ENCODE measurements at regions not wholly inside any gene's neighbourhood (a gene's known extent, or its start where the extent isn't known, plus 50 kb on each side); places are given as distances from the start of the nearest gene placed in this dataset.

GRCh38 chr16:65989861-65990604 lies 376.5 kb upstream of the CDH5 start:
- no peaks in the 10 kb centered on the region for H3K27me3 ChIP-seq
- 60% methylated on average over 5 of the region's 5 CpGs for WGBS (ENCODE audit: low lambda C conversion rate, missing lambda C conversion rate)
- no peak overlapping the region for H2AFZ ChIP-seq
- H3K79me2 ChIP-seq = no peaks in the 10 kb centered on the region
- H3K4me2 ChIP-seq = no peak overlapping the region
- H3K27ac ChIP-seq = no peak overlapping the region
- DNase-seq (ENCODE audit: low spot score) = no peak
- no peak for TF ChIP-seq EZH2phosphoT487 (IDR thresholded peaks at IDR 0.05; ENCODE audit: low read depth, severe bottlenecking, unreplicated experiment)
- no peak for TF ChIP-seq EZH2 (IDR thresholded peaks at IDR 0.05; ENCODE audit: borderline replicate concordance)
- TF ChIP-seq CTCF (IDR thresholded peaks at IDR 0.05; ENCODE audit: poor library complexity) = no peak
- H3K4me1 ChIP-seq (ENCODE audit: insufficient read depth) = peaks cover 5% of the 10 kb centered on the region
- H3K4me3 ChIP-seq = no peak overlapping the region
- H3K36me3 ChIP-seq (replicated peaks; ENCODE audit: insufficient read depth, low read depth) = no peaks in the 10 kb centered on the region
- no peaks in the 10 kb centered on the region for H4K20me1 ChIP-seq (ENCODE audit: insufficient read depth, poor library complexity, severe bottlenecking)
- no peaks in the 10 kb centered on the region for H3K9me2 ChIP-seq (replicated peaks; ENCODE audit: insufficient read depth)
- no peaks in the 10 kb centered on the region for H3K9me3 ChIP-seq (ENCODE audit: low read depth)

- H3K27me3 ChIP-seq = no peaks in the 10 kb centered on the region
- no peaks in the 10 kb centered on the region for H3K79me2 ChIP-seq
- H3K36me3 ChIP-seq (replicated peaks; ENCODE audit: insufficient read depth, low read depth) = no peaks in the 10 kb centered on the region
- H3K27ac ChIP-seq = no peak overlapping the region
- H4K20me1 ChIP-seq (ENCODE audit: insufficient read depth, poor library complexity, severe bottlenecking) = no peaks in the 10 kb centered on the region
- H3K4me3 ChIP-seq = no peak overlapping the region
- no peaks in the 10 kb centered on the region for H3K9me3 ChIP-seq (ENCODE audit: low read depth)
- no peak overlapping the region for H2AFZ ChIP-seq
- WGBS (ENCODE audit: low lambda C conversion rate, missing lambda C conversion rate) = 74% methylated on average over 8 of the region's 8 CpGs
- H3K4me2 ChIP-seq = no peak overlapping the region
- H3K4me1 ChIP-seq (ENCODE audit: insufficient read depth) = peaks cover 5% of the 10 kb centered on the region
- no peaks in the 10 kb centered on the region for H3K9me2 ChIP-seq (replicated peaks; ENCODE audit: insufficient read depth)
- no peak for TF ChIP-seq CTCF (IDR thresholded peaks at IDR 0.05; ENCODE audit: poor library complexity)
- TF ChIP-seq EZH2phosphoT487 (IDR thresholded peaks at IDR 0.05; ENCODE audit: low read depth, severe bottlenecking, unreplicated experiment) = no peak
- TF ChIP-seq EZH2 (IDR thresholded peaks at IDR 0.05; ENCODE audit: borderline replicate concordance) = no peak
- DNase-seq (ENCODE audit: low spot score) = no peak
Measured at GRCh38 chr16:65988024-65988595, 378.4 kb upstream of the CDH5 start.

GRCh38 chr16:65984296-65984695 lies 382.2 kb upstream of the CDH5 start:
- no peak overlapping the region for H2AFZ ChIP-seq

More at GRCh38 chr16:65984296-65984695, 382.2 kb upstream of the CDH5 start:
- Histone ChIP-seq H3K4me1 (ENCODE audit: insufficient read depth) (no peaks in the 10 kb centered on the region), H3K4me2 (no peak overlapping the region), H3K79me2 (no peaks in the 10 kb centered on the region), H3K4me3 (no peak overlapping the region), H3K9me3 (ENCODE audit: low read depth) (no peaks in the 10 kb centered on the region), H4K20me1 (ENCODE audit: insufficient read depth, poor library complexity, severe bottlenecking) (no peaks in the 10 kb centered on the region), H3K27ac (no peak overlapping the region), H3K9me2 (replicated peaks; ENCODE audit: insufficient read depth) (no peaks in the 10 kb centered on the region), H3K36me3 (replicated peaks; ENCODE audit: insufficient read depth, low read depth) (no peaks in the 10 kb centered on the region), H3K27me3 (no peaks in the 10 kb centered on the region)
- 50% methylated on average over 3 of the region's 3 CpGs for WGBS (ENCODE audit: low lambda C conversion rate, missing lambda C conversion rate)
- TF ChIP-seq EZH2phosphoT487 (IDR thresholded peaks at IDR 0.05; ENCODE audit: low read depth, severe bottlenecking, unreplicated experiment) (no peak), CTCF (IDR thresholded peaks at IDR 0.05; ENCODE audit: poor library complexity) (no peak)
- DNase-seq (ENCODE audit: low spot score) = no peak
